ENCODE measurements at regions not wholly inside any gene's neighbourhood (a gene's known extent, or its start where the extent isn't known, plus 50 kb on each side); places are given as distances from the start of the nearest gene placed in this dataset.

DNA sequence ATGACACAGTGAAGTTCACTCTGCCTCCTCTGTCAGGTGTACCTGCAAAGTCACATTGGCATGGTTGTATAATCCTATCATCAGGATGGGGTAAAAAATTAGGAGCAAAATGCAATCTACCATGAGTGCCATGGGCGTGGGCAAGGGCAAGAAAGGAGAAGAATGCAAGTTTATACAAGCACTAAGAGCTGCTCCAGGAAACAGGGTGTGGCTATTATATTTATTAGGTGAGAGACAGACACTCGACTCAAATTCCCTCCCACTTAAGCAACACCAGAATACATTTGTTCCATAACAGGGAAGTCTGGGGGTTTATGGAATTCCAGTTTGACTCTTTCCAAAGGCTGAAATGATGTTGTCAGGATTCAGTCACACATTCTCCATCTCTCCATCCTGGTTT is 378.8 kb downstream of the BCOR start:
- no peaks in the 10 kb centered on the region for H3K36me3 ChIP-seq
- H3K4me1 ChIP-seq (ENCODE audit: low read depth), result no peaks in the 10 kb centered on the region
- TF ChIP-seq CTCF (IDR thresholded peaks at IDR 0.05; ENCODE audit: low read depth, low read length), result no peak
- no peak for DNase-seq (ENCODE audit: low read depth in 1 of 2, low spot score in 1 of 2)
- no peaks in the 10 kb centered on the region for H3K27me3 ChIP-seq
- H3K27ac ChIP-seq, result no peak overlapping the region
- no peak overlapping the region for H3K4me3 ChIP-seq
- no peaks in the 10 kb centered on the region for H3K9me3 ChIP-seq (ENCODE audit: low read depth)

DNA sequence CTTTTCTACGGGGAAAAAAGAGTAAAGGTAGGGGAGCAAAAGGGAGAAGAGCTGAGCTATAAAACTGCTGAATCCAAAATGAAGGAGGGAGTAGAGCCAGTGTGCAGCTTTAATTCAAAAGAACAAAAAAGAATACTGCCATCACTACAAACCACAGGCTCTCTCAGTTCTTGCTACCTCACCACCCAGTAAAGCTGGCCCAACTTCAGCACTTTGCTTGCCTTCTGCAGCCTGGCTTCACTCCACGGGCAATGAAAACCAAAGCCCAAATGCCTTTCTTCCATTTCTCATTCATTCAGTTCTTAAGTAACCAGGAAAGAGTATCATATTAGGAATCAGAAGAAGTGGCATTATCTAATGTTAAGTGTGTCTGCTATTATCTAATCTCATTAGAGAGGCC is 376.8 kb downstream of the BCOR start:
- no peaks in the 10 kb centered on the region for H3K4me1 ChIP-seq (ENCODE audit: low read depth)
- H3K36me3 ChIP-seq, result no peaks in the 10 kb centered on the region
- no peak overlapping the region for H3K4me3 ChIP-seq
- DNase-seq (ENCODE audit: low read depth in 1 of 2, low spot score in 1 of 2), result peak in 1 of 2 donors; percentile 36
- no peaks in the 10 kb centered on the region for H3K9me3 ChIP-seq (ENCODE audit: low read depth)
- TF ChIP-seq CTCF (IDR thresholded peaks at IDR 0.05; ENCODE audit: low read depth, low read length), result no peak
- no peak overlapping the region for H3K27ac ChIP-seq
- H3K27me3 ChIP-seq, result no peaks in the 10 kb centered on the region

GRCh38 chrX:39721566-39722279 is 376.0 kb downstream of the BCOR start:
- H3K36me3 ChIP-seq, result no peaks in the 10 kb centered on the region
- TF ChIP-seq CTCF (IDR thresholded peaks at IDR 0.05; ENCODE audit: low read depth, low read length), result no peak
- no peak overlapping the region for H3K27ac ChIP-seq

DNA sequence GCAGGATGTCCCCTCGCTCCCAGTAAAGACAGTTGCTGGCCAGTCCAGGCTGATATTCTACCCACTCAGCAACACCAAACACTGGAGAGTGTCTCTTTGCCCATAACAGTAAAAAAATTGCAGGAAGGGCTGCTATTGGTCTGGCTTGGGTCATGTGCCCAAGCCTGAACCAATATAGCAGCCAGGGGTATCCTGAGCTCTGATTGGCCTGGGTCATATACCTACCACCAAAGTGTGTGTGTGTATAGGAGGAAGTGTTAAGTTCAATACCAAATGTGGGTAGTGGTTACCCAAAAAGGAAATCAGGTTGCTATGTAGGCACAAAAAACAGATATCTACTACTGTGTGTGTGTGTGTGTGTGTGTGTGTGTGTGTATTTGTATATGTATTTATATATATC is 373.2 kb downstream of the BCOR start:
- DNase-seq (ENCODE audit: low read depth in 1 of 2, low spot score in 1 of 2), result no peak
- no peak for TF ChIP-seq CTCF (IDR thresholded peaks at IDR 0.05; ENCODE audit: low read depth, low read length)
- H3K9me3 ChIP-seq (ENCODE audit: low read depth), result no peaks in the 10 kb centered on the region
- no peak overlapping the region for H3K4me3 ChIP-seq
- no peaks in the 10 kb centered on the region for H3K4me1 ChIP-seq (ENCODE audit: low read depth)
- H3K36me3 ChIP-seq, result no peaks in the 10 kb centered on the region
- H3K27me3 ChIP-seq, result no peaks in the 10 kb centered on the region
- H3K27ac ChIP-seq, result no peak overlapping the region

More at GRCh38 chrX:39721566-39722279, 376.0 kb downstream of the BCOR start:
- no peaks in the 10 kb centered on the region for H3K27me3 ChIP-seq
- no peaks in the 10 kb centered on the region for H3K9me3 ChIP-seq (ENCODE audit: low read depth)
- no peaks in the 10 kb centered on the region for H3K4me1 ChIP-seq (ENCODE audit: low read depth)
- no peak overlapping the region for H3K4me3 ChIP-seq
- DNase-seq (ENCODE audit: low read depth in 1 of 2, low spot score in 1 of 2), result peak in 1 of 2 donors; percentile 78

DNA sequence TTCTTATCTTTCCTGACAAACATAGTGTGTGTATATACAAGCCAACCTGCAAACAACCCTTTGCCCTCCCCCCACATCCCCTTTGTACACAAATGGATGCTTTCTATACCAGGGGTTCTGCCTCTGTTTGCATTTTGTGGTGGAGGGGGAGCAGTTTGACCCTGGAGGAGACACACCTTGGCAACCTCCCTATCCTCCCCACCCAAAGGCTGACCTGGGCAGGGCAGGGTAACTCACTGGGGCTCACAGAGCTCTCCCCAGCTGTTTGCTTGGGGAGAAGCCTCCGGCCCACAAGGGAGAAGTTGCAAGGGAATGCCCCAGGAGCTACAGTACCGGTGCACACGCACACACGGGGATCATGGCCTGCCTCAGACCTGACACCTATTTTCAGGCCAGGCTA is 372.6 kb downstream of the BCOR start:
- DNase-seq (ENCODE audit: low read depth in 1 of 2, low spot score in 1 of 2), result no peak
- Histone ChIP-seq H3K27me3 (no peaks in the 10 kb centered on the region), H3K9me3 (ENCODE audit: low read depth) (no peaks in the 10 kb centered on the region), H3K4me1 (ENCODE audit: low read depth) (no peaks in the 10 kb centered on the region), H3K4me3 (no peak overlapping the region), H3K27ac (no peak overlapping the region), H3K36me3 (no peaks in the 10 kb centered on the region)
- no peak for TF ChIP-seq CTCF (IDR thresholded peaks at IDR 0.05; ENCODE audit: low read depth, low read length)
